Urothelium cell line (cell line): ENCODE measurements at regions not wholly inside any gene's neighbourhood (a gene's known extent, or its start where the extent isn't known, plus 50 kb on each side); places are given as distances from the start of the nearest gene placed in this dataset.
"Not testable (repeated sequence)": the region's sequence is repeated elsewhere in the genome, so short reads cannot be mapped to it uniquely, and the experiment has no call there.

Experiments
- DNase-seq: peaks from one replicate; pipeline ENCODE4 v3.0.0; 2011; ENCODE audit warnings: low spot score, mixed read lengths
- FAIRE-seq: peaks from 2 replicates; lab custom pipeline; 2011; peaks lifted over from hg19 to GRCh38; lab: Jason Lieb, UNC

- DNase-seq (no peak), FAIRE-seq (no peak)
Measured at GRCh38 chr7:19381321-19381720, 236.1 kb upstream of the FERD3L start.

- FAIRE-seq (no peak), DNase-seq (no peak)
Measured at GRCh38 chr7:19378345-19378714, 233.1 kb upstream of the FERD3L start.

DNA sequence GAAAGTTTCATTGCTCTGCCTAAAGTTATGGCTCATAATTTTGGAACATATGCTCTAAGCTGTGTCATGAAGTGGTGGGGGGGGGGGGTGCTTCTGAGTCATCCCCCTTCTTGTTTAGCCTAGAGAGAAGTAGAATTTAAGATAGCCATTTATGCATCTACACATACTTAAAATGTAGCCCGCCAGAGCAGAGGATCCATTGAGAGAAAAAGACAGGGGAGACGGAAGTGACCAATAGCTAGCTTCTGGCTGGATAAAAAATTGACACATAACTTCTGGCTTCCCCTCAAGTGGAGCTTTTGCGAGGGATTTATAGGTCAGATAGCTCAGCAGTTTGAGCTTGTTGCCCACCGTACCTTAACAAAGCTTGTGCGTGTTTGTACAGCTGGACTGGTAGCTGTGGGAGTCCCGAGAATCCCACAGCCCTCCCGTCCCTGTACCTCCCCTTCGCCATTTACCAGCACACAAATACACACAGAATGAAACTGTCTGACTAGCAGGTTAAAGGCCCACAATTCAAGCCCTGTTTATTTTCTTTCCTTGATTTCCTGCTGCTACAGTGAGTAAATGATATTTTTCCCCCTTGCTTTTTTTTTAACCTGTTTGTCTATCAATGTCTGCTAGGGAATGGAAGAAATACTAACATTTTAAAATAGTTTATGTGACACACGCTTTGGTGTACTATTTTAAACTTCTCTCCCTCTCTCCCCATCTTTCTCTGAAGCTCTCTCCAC lies 232.6 kb upstream of the FERD3L start:
- DNase-seq (peak; percentile 35), FAIRE-seq (no peak)

GRCh38 chr7:19376538-19376937 lies 231.3 kb upstream of the FERD3L start:
- FAIRE-seq (no peak), DNase-seq (no peak)

- FAIRE-seq, result no peak
- no peak for DNase-seq
Measured at GRCh38 chr7:19375976-19376375, 230.8 kb upstream of the FERD3L start.

DNA sequence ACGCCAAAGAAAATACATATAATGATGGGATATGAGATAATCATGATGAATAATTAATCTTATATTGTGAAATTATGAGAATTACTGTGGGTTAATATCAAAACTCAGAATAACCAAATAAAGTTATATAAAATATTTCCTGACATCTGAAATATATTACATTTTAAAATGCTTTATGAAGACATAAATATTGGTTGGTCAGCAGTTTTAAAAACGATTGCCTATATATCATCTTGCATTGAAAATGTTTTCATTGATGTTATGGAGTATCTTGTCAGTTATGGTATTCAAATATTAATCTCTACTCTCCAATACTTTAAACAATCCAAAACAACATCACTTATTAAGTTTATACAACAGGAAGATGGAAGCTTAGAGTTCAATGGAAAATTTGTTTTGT lies 228.1 kb upstream of the FERD3L start:
- DNase-seq (no peak), FAIRE-seq (no peak)

DNA sequence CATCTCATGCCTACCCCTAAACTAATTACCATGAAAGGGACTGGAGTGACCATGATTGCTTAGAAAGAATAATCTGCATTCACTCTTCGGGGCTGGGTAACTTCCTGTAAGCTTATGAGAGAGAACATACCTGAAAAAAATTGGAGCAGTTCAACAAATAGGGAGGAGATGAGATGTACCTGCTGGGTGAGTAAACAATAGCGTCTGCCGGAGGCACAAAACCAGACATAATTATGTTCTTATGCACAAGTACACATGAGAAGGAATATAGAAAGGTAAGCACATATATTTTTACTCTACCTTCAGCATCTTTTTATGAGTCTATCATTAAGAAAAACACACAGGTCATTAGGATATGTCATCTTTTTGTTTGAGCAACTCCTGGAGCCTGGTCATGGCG lies 224.6 kb upstream of the FERD3L start:
- FAIRE-seq, result no peak
- no peak for DNase-seq

GRCh38 chr7:19369182-19369581 lies 224.0 kb upstream of the FERD3L start:
- no peak for DNase-seq
- FAIRE-seq, result no peak

GRCh38 chr7:19368491-19368925 lies 223.3 kb upstream of the FERD3L start:
- DNase-seq, result no peak
- no peak for FAIRE-seq

- DNase-seq (no peak), FAIRE-seq (no peak)
Measured at GRCh38 chr7:19364950-19365349, 219.7 kb upstream of the FERD3L start.

DNA sequence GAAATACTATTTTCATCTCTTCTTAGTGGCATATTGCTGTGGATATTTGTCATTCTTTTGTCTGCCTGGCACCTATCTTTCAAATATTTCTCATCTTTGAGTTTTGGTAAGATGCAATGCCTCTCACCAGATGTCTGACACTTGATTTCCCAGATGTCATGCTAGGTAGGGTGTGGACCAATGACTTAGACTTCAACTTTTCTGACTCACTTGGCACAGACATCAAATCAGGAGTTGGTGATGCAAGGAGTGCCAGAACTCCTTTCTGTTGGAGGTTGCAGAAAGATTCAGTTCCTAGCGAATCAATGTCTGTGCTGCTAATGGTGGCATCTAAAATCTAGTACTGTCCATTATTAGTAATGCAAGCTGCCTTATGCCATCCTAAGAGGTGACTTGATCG lies 216.9 kb upstream of the FERD3L start:
- no peak for FAIRE-seq
- no peak for DNase-seq

GRCh38 chr7:19353180-19353579 lies 208.0 kb upstream of the FERD3L start:
- FAIRE-seq, result no peak
- DNase-seq, result no peak

DNA sequence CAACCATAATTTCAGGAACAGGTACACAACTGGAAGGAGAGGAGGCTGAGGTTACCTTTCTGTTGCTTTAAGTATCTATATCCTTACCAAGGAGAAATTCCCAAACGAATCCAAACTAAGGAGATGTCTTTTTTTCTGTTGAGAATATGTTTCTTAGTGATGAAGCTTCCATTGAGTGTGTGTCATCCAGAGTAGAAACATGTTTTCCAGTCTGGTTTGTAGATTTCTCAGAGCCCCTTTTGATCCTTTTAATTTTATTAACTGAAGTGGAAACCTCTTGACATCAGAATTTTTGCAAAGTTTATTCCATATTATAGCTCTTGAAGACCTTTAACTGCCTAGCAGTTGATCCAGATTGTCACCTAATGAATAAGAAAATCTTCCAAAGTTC lies 207.1 kb upstream of the FERD3L start:
- no peak for DNase-seq
- no peak for FAIRE-seq

DNA sequence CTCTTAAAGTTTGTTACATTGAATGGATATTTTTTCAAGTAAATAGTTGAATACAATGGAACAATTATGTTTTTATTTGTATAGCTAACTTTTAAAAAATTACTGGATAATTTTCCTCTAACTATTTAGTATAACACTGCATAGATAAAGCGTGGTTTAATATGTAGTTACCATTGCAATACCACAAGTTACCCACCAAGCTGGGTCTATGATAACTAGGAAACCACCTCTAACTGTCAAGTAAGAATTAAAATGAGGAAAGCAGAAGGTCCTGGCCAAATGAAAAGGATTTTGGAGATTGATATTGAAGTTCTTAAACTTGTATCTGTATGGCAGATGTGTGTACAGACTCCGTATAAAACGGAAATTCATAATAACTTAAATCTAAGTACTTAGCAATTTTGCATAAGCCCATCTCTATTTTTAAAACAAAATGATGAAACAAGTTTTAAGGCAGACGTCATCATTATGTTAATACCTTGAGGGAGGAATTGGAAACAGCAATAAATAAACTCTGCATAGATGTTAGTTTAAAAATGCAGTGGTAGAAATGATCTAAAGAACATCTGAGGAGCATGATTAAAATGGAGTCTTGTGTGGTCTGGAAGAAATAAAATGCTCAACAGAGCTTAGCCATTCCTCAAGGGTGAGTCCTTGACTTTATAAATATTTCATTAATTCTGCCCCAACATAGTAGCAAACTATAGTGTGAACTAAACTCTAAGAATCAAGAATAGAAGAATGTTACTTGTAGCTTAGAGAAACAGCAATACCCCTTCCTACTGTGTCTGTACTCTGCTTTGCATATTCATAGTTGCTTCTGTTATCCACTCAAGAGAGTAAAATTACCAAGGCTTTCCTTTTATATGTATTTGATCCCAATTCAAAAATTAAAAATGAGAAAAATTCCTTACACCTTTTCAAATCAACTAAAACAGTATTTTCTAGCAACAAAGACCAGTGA lies 206.4 kb upstream of the FERD3L start:
- DNase-seq (no peak), FAIRE-seq (no peak)

GRCh38 chr7:19339512-19339911 lies 194.3 kb upstream of the FERD3L start:
- no peak for FAIRE-seq
- DNase-seq, result no peak

GRCh38 chr7:19338512-19338911 lies 193.3 kb upstream of the FERD3L start:
- DNase-seq, FAIRE-seq: not testable (repeated sequence)

- FAIRE-seq (no peak), DNase-seq (no peak)
Measured at GRCh38 chr7:19336836-19337383, 191.7 kb upstream of the FERD3L start.

DNA sequence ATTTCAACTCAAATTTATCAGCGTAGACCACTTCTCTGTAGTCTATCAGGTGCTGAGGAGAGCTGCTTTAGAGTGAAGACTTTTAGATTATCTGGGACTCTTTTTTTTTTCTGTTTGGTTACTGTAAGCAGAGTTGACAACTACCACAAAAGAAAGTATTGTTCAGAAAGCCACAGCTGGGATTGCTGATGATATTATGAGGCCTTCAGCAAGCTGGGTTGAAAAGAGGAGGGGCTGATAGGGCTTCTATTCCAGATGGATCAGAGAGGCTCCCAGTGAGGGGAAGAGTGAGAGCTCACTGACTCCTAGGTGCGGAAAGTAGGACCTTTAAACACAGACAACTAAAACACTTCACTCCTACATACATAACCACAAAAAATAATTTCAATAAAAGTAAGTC lies 188.5 kb upstream of the FERD3L start:
- DNase-seq, result no peak
- no peak for FAIRE-seq

- FAIRE-seq, result no peak
- DNase-seq, result no peak
Measured at GRCh38 chr7:19327018-19327417, 181.8 kb upstream of the FERD3L start.

DNA sequence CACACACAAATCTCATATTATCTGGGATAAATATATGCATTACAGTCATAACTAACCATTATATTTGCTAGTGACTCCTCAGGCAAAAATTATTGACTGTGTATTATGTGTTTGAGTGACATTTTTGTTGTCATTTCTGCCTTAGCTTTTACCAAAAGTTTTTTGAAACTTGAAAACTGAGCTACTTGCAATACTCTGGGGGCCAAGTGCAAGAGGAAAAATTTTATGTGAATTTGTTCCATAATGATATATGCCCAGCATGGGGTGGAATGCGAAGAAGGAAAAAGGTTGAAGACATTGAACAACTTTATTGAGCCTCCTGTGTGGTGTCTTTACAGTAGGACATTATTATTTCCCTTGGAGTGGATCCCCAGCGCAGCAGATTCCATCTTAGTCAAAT lies 176.8 kb upstream of the FERD3L start:
- FAIRE-seq, result no peak
- DNase-seq, result no peak

GRCh38 chr7:19318287-19318686 lies 173.1 kb upstream of the FERD3L start:
- DNase-seq, result no peak
- FAIRE-seq, result no peak

DNA sequence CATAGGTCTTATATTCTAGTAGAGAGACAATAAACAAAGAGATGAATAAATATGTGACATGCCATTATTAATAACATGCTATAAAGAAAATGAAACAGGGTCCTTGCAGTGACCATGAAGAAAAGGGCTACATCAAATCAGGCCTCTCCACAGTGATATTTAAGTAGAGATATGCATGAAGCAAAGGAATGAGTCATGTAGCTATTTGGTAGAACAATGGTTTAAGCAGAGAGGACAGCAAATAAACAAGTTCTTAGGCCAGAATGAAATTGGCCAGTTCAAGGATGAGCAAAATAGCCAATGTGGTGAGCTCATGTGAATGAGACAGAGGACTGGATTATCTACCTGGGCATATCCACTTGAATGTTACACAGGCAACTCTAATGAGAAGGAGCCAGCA lies 172.2 kb upstream of the FERD3L start:
- DNase-seq, result no peak
- no peak for FAIRE-seq
